Lower leg skin (tissue), 3 donors: ENCODE measurements at regions not wholly inside any gene's neighbourhood (a gene's known extent, or its start where the extent isn't known, plus 50 kb on each side); places are given as distances from the start of the nearest gene placed in this dataset.

Experiments used
- POLR2A ChIP-seq, 2 donors: fragments of 450-650 bp; IDR thresholded peaks; one replicate each; pipeline ENCODE4 v1.6.1; 2016 to 2017; ENCODE audit warnings: antibody characterized with exemption in 2 of 2, mild to moderate bottlenecking in 1 of 2, moderate library complexity in 1 of 2
- TF ChIP-seq, protein P1 (sequence below), 3 donors: fragments of 450-650 bp; IDR thresholded peaks; one replicate each; pipeline ENCODE4 v1.5.1; 2016; ENCODE audit warnings: antibody characterized with exemption in 3 of 3, mild to moderate bottlenecking in 3 of 3, moderate library complexity in 2 of 3

DNA sequence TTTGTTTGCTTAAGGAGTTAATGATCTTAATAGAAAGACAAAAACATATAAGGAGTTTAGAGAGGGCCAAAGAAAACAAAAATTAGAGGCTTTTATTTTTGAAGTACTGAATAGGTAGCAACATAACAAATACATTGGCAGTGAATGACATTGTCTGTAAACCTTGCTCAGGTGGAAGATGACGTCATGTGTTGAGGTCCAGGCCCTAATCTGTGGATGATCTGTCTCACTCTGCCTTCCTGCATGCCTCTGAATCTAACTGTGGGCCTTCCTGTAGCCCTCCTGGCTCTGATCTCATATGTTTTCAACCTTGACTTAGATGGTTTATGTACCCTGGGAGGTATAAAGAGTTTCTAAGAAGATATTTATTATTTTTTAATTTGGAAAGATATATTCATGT is 58.1 kb upstream of the DYNAP start:
- TF ChIP-seq, protein P1, sequence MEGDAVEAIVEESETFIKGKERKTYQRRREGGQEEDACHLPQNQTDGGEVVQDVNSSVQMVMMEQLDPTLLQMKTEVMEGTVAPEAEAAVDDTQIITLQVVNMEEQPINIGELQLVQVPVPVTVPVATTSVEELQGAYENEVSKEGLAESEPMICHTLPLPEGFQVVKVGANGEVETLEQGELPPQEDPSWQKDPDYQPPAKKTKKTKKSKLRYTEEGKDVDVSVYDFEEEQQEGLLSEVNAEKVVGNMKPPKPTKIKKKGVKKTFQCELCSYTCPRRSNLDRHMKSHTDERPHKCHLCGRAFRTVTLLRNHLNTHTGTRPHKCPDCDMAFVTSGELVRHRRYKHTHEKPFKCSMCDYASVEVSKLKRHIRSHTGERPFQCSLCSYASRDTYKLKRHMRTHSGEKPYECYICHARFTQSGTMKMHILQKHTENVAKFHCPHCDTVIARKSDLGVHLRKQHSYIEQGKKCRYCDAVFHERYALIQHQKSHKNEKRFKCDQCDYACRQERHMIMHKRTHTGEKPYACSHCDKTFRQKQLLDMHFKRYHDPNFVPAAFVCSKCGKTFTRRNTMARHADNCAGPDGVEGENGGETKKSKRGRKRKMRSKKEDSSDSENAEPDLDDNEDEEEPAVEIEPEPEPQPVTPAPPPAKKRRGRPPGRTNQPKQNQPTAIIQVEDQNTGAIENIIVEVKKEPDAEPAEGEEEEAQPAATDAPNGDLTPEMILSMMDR (IDR thresholded peaks at IDR 0.05) = no peak
- no peak for TF ChIP-seq POLR2A (IDR thresholded peaks at IDR 0.05)
